Mucosa of stomach (tissue), 1 donor: ENCODE measurements at regions not wholly inside any gene's neighbourhood (a gene's known extent, or its start where the extent isn't known, plus 50 kb on each side); places are given as distances from the start of the nearest gene placed in this dataset.

Experiments used
- H3K27me3 ChIP-seq: one replicate; pipeline ENCODE4 v1.7.0; 2013; ENCODE audit warnings: mild to moderate bottlenecking, low read length; ENCODE audit not compliant: control insufficient read depth, insufficient read depth
- H3K36me3 ChIP-seq: one replicate; pipeline ENCODE4 v1.7.0; 2013; ENCODE audit warnings: low read length; ENCODE audit not compliant: control insufficient read depth, insufficient read depth
- H3K4me1 ChIP-seq: one replicate; pipeline ENCODE4 v1.7.0; 2013; ENCODE audit warnings: mild to moderate bottlenecking, low read length; ENCODE audit not compliant: control insufficient read depth, insufficient read depth
- H3K4me3 ChIP-seq: one replicate; pipeline ENCODE4 v1.7.0; 2013; ENCODE audit warnings: low read length
- H3K9ac ChIP-seq: one replicate; pipeline ENCODE4 v1.7.0; 2013; ENCODE audit warnings: mild to moderate bottlenecking, low read length, moderate library complexity
- H3K9me3 ChIP-seq: one replicate; pipeline ENCODE4 v1.7.0; 2013; ENCODE audit warnings: mild to moderate bottlenecking, low read length, moderate library complexity; ENCODE audit not compliant: control insufficient read depth
- donor health status: Pancreatic carcinoma.

DNA sequence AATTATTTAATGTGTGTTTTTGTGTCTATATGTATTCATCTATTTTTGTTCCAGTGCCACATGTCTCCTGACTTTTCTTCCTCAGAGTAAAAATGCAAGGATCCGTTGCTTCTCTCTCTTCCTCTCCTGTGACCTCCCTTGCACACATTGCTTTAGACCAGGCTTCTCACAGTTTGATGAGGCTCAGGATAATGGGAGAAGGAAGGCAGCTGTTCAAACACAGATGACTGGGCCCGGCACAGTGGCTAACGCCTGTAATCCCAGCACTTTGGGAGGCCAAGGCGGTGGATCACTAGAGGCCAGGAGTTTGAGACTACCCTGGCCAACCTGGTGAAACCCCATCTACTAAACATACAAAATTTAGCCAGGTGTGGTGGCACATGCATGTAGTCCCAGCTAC, 241.9 kb downstream of the SAMD5 start:
- no peaks in the 10 kb centered on the region for H3K9me3 ChIP-seq
- H3K36me3 ChIP-seq = no peaks in the 10 kb centered on the region
- H3K4me1 ChIP-seq = no peaks in the 10 kb centered on the region
- no peak overlapping the region for H3K4me3 ChIP-seq
- H3K9ac ChIP-seq = no peak overlapping the region
- H3K27me3 ChIP-seq = no peaks in the 10 kb centered on the region

DNA sequence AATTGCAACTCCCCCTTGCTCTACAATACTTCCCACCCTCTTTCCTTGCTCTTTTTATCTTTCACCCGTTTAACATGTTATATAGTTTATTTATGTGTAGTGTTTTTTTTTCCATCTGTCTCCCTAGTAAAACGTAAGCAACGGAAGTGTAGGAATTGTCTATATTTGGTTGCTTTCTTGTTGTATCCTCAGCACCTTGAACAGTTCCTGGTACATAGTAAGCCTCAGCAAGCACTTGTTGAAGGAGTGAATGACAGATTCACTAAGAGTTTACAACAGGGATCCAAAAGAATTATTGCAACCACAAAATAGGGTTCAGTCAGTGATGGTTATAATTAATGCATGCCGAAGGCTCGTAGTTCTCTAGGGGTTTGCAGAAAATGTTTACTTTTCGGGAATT, 242.7 kb downstream of the SAMD5 start:
- H3K4me3 ChIP-seq = no peak overlapping the region
- no peak overlapping the region for H3K9ac ChIP-seq

DNA sequence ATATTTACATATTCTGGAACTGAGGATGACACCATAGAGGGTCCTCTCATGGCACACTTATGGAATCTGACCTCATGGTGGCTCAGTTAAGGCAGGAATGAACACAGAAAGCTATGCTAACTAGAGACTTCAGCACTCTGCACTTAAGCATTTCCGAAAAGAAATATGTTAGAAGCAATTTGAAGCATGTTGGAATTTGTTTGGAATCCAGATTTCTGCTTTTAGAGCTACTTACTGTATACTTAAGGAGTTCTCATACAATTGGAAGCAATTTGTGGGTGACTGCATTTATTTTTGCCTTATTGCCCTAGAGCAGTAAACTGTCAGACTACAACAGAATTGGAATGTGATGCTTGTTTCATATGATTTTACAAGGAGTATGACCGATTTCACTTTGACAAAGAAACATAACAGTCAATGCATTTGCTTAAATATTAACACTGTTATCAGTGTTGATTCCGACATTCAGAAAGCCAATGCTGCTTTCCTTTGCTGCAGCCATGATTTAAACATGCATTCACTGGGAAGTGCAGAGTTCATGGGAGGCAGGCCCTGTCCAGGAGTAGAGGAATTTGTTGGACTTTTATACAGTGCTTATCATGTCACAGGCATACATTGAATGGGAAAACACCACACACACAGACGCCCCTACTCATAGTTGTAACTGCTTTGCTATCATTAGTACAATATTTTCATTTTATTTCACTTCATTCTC, 244.4 kb downstream of the SAMD5 start:
- H3K27me3 ChIP-seq = no peaks in the 10 kb centered on the region
- no peaks in the 10 kb centered on the region for H3K4me1 ChIP-seq
- no peaks in the 10 kb centered on the region for H3K36me3 ChIP-seq
- H3K9ac ChIP-seq = no peak overlapping the region
- no peaks in the 10 kb centered on the region for H3K9me3 ChIP-seq
- no peak overlapping the region for H3K4me3 ChIP-seq

More for the DNA sequence above, 242.7 kb downstream of the SAMD5 start:
- H3K9me3 ChIP-seq = no peaks in the 10 kb centered on the region
- H3K36me3 ChIP-seq = no peaks in the 10 kb centered on the region
- H3K27me3 ChIP-seq = no peaks in the 10 kb centered on the region
- H3K4me1 ChIP-seq = no peaks in the 10 kb centered on the region

DNA sequence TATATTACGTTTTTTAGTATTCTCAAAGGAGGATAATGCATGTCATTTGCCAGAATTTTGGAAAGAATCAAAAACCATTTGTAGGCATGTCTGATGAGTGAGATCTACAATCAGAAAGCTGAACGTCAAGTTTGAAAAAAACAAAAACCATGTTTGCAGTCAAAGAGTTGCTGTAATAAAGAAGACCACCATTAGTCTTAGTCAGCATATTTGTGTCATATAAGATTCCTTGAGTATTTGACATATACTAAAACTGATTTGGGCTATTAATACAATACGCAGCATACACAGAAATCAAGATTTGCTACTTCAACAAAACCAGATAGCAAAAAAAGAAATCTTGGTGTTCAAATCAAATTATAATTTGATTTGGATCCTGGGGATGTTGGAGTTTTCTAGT, 247.5 kb downstream of the SAMD5 start:
- Histone ChIP-seq H3K4me1 (no peaks in the 10 kb centered on the region), H3K36me3 (no peaks in the 10 kb centered on the region)

DNA sequence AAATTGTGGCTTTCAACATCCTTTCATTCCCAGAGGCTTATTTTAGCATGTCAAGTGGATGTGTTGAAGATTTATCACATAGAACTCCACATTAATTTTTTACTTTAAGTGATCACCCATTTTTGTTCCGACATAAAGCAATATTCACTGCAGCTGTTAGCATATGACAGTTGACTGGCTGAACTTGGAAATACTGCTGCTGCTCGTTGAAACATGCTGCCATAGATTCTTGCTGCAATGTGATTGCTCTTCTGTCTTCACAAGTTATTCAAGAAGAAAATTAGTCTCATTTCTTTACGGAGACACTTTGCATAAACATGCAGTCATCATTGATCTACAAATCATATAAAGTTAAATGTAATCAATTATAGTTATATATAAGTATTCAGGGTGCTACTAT, 248.4 kb downstream of the SAMD5 start:
- Histone ChIP-seq H3K27me3 (no peaks in the 10 kb centered on the region), H3K36me3 (no peaks in the 10 kb centered on the region), H3K4me3 (no peak overlapping the region), H3K9ac (no peak overlapping the region), H3K4me1 (no peaks in the 10 kb centered on the region), H3K9me3 (no peaks in the 10 kb centered on the region)

More for the DNA sequence above, 247.5 kb downstream of the SAMD5 start:
- Histone ChIP-seq H3K27me3 (no peaks in the 10 kb centered on the region), H3K9ac (no peak overlapping the region), H3K4me3 (no peak overlapping the region), H3K9me3 (no peaks in the 10 kb centered on the region)

DNA sequence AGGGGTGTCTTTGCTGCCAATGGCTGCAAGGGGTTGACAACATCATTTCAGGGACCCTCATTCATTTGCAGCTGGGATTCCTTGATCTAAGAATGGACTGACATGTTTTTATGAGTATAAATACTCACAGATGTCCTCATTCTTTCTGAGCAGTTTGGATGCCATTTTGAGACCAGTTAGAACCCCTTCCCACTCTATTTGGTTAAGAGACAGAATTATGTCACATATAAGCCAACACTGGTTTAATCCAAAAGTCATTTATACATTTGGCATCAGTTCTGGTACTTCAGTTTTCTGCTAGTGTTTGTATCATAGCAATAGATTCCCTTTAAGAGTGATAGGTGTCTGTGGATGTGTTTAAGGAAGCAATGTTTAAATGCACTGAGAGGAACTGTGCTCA, 248.8 kb downstream of the SAMD5 start:
- Histone ChIP-seq H3K4me3 (no peak overlapping the region), H3K36me3 (no peaks in the 10 kb centered on the region), H3K9ac (no peak overlapping the region), H3K4me1 (no peaks in the 10 kb centered on the region), H3K27me3 (no peaks in the 10 kb centered on the region), H3K9me3 (no peaks in the 10 kb centered on the region)

DNA sequence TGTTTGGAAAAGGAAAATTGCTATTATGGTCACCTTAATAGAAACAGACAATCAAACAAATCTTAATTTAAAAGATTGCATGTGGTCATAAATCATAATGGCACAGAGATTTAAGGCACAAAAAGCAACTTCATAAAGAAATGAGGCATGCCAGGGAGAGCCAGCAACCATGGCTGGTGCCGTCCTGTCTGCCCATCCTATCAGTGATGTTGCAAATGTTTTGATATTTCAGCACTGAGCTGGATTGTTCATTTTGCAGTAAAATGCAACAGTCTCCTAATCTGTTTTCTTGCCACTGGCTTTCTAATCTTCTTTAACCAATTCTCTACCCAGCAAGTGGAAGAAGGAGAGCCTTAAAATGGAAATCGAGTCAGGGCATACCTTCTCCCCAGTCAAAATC, 249.8 kb downstream of the SAMD5 start:
- Histone ChIP-seq H3K36me3 (no peaks in the 10 kb centered on the region), H3K9me3 (no peaks in the 10 kb centered on the region), H3K4me1 (no peaks in the 10 kb centered on the region), H3K9ac (no peak overlapping the region), H3K27me3 (no peaks in the 10 kb centered on the region), H3K4me3 (no peak overlapping the region)

DNA sequence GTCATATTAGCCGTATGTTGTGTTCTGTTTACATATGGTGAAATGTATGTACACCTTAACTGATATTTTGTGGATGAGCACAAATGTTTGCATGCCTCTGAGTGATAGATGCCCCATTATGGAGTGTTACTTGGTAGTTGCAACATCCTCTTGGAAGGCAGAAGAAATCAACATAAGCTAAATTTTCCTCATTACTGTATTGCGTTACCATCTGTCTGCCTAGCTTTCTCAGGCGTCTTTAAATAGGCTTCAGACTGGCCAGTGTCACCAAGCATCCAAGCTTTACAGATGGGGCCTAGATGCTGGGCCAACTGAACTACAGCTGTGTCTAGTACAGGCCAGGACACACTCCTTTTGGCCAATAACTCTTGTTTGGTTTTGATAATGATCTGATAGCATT, 250.6 kb downstream of the SAMD5 start:
- Histone ChIP-seq H3K4me3 (no peak overlapping the region), H3K9me3 (no peaks in the 10 kb centered on the region), H3K9ac (no peak overlapping the region), H3K27me3 (no peaks in the 10 kb centered on the region), H3K36me3 (no peaks in the 10 kb centered on the region), H3K4me1 (no peaks in the 10 kb centered on the region)

DNA sequence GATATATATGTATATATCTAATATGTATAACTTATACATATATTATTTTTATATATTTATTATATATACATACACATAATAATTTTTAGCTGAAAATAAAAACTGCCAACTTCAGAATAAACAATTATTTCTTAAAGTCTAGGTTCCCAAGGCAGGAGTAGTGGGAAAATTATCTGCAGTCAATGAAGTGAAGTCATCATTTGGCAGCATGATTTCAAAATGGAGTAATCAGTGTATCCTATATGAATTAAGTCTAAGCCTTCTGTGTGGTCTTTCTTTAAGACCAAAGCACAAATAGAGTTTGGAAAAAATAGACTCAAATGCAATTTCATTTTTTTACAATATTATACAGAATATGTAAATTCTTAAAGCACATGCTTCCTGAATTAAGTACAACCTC, 251.0 kb downstream of the SAMD5 start:
- Histone ChIP-seq H3K27me3 (no peaks in the 10 kb centered on the region), H3K9ac (no peak overlapping the region), H3K4me3 (no peak overlapping the region), H3K4me1 (no peaks in the 10 kb centered on the region), H3K36me3 (no peaks in the 10 kb centered on the region), H3K9me3 (no peaks in the 10 kb centered on the region)

DNA sequence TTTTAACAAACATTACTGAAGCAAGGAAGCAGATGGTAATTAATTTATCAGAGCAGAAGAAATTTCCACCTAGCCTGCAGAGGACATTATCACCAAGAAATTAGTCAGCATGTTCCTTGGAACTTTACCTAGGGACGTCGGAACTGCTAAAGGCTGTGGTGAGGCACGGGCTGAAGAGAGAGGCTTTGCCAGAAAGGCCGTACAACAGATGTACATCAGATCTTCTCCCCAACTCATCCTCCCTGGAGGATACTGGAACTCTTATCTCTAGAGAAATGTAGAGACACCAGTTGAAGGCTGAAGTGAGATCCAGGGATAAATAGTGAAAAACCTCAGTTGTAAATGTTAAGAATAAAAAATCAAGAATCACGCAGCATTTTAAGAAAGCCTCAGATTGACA, 257.1 kb downstream of the SAMD5 start:
- Histone ChIP-seq H3K4me3 (no peak overlapping the region), H3K36me3 (no peaks in the 10 kb centered on the region), H3K4me1 (no peaks in the 10 kb centered on the region), H3K9me3 (no peaks in the 10 kb centered on the region), H3K27me3 (no peaks in the 10 kb centered on the region), H3K9ac (no peak overlapping the region)

DNA sequence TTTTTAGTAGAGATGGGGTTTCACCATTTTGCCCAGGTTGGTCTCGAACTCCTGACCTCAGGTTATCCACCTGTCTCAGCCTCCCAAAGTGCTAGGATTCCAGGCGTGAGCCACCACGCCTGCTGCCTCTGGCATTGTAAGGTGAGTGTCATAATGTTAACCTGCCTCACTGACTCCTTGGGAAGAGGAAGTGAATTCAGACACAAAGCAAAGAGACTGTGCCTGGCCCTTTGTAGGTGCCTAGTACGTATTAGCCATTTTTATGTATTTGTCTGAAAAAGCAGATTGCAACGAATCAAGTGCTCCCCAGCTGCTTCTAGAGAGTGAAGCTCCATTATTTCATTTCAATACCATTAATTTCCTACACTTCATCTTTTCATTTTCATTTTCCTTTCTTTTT, 260.5 kb downstream of the SAMD5 start:
- Histone ChIP-seq H3K9ac (no peak overlapping the region), H3K9me3 (no peaks in the 10 kb centered on the region), H3K4me1 (no peaks in the 10 kb centered on the region), H3K36me3 (no peaks in the 10 kb centered on the region), H3K27me3 (no peaks in the 10 kb centered on the region), H3K4me3 (no peak overlapping the region)

DNA sequence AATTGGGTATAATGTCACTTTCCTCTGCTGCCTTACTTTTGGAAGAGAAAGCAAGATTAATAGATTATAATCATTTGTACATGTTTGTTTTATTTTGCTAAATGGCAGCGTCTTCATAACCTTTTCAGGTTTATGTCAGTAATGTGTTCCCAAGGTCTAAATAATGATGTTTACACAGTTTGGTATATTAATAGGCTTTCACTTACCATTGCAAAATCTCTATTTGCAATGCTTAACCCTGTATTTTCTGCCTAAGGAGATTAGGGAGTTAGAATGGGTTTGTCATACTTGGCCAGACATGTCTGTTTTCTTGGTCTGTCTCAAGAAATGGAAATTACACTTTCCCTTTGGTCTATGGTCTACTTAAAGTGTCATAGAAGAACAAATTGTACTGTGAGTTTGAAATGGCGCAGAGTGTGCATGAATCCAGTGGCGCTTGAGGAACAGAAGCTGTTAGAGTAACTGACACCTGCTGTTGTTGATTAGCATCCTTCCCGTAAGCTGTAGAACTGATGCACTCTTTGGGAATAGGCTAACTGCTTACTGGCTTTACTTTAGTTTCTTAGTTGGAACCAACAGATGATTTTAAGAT, 261.1 kb downstream of the SAMD5 start:
- no peaks in the 10 kb centered on the region for H3K9me3 ChIP-seq
- H3K9ac ChIP-seq = no peak overlapping the region
- H3K36me3 ChIP-seq = no peaks in the 10 kb centered on the region
- no peak overlapping the region for H3K4me3 ChIP-seq
- H3K4me1 ChIP-seq = no peaks in the 10 kb centered on the region
- no peaks in the 10 kb centered on the region for H3K27me3 ChIP-seq

DNA sequence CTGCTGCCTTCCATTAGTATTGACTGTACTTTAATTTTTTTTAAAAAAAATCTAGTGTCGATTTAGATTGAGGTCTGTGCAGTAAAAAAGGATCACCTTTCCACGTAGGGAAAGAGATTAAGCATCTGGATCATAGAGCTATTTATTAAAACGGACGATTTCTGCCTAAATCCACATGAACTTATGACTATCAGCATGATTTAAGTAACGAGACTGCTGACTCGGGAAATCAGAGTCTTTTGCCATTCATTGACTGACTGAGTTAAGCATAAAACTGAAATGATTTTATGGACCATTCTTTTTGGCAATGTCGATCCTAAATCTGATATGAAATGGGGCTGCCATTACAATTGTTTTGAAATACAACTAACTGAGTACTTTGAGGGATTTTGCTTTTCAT, 261.7 kb downstream of the SAMD5 start:
- H3K4me1 ChIP-seq = no peaks in the 10 kb centered on the region
- no peak overlapping the region for H3K9ac ChIP-seq
- no peaks in the 10 kb centered on the region for H3K9me3 ChIP-seq
- no peaks in the 10 kb centered on the region for H3K27me3 ChIP-seq
- H3K4me3 ChIP-seq = no peak overlapping the region
- no peaks in the 10 kb centered on the region for H3K36me3 ChIP-seq
